GM12875 (cell line): ENCODE measurements at regions not wholly inside any gene's neighbourhood (a gene's known extent, or its start where the extent isn't known, plus 50 kb on each side); places are given as distances from the start of the nearest gene placed in this dataset.

Source experiments
- H3K4me3 ChIP-seq: one replicate; pipeline ENCODE4 v1.5.1; 2011; ENCODE audit warnings: low read depth, low read length, control low read depth
- CTCF ChIP-seq: IDR thresholded peaks from 2 replicates; pipeline ENCODE4 v1.5.1; 2011; ENCODE audit warnings: low read depth, mild to moderate bottlenecking, control low read depth, inconsistent platforms, low read length, moderate library complexity, borderline replicate concordance; ENCODE audit not compliant: insufficient read depth

GRCh38 chr9:89863141-89863540 lies 258.3 kb downstream of the GADD45G start:
- no peak for TF ChIP-seq CTCF
- no peak overlapping the region for H3K4me3 ChIP-seq

GRCh38 chr9:89863837-89864236 lies 259.0 kb downstream of the GADD45G start:
- TF ChIP-seq CTCF: no peak
- H3K4me3 ChIP-seq: no peak overlapping the region

- TF ChIP-seq CTCF: no peak
- no peak overlapping the region for H3K4me3 ChIP-seq
Measured at GRCh38 chr9:89864257-89864656, 259.4 kb downstream of the GADD45G start.

- H3K4me3 ChIP-seq: no peak overlapping the region
- no peak for TF ChIP-seq CTCF
Measured at GRCh38 chr9:89864731-89865130, 259.9 kb downstream of the GADD45G start.

DNA sequence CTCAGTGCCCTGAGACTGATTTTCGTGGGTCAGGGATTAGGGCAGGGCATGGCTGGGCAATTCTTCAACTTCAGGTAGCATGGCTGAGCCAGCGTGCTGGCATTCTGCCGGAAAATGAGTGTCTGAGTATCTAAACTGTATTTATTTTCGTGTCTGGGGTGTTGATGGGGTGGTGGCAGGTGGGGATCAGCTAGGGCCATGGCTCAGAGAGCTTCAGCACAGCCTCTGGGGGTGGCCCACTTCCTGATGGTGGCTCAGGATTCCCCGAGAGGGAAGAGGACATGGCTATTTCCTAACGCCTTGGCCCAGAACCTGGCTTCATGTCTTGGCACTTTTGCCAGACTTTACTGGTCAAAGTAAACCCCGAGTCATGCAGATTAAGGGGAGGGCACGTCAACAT lies 260.5 kb downstream of the GADD45G start:
- no peak for TF ChIP-seq CTCF

DNA sequence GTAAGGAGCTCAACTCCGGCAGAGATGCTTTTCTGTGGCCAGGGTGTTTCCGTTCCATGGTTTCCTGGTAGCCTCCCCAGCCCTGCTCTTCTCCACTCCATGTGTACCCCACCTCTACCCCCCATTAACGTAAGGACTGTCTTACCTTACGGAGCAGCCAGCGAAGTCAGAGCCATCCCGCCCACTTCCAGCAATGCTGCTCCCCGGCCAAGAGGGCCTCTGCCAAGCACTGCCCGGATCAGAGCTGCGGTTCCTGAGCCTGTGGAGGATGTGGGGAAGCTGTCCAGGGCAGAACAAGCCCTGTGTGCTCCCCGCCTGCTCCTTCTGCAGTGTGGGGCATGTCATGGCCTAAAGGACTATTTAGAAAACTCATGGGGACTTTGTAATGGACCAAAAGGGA lies 261.2 kb downstream of the GADD45G start:
- TF ChIP-seq CTCF: no peak

More for the DNA sequence above, 260.5 kb downstream of the GADD45G start:
- no peak overlapping the region for H3K4me3 ChIP-seq

DNA sequence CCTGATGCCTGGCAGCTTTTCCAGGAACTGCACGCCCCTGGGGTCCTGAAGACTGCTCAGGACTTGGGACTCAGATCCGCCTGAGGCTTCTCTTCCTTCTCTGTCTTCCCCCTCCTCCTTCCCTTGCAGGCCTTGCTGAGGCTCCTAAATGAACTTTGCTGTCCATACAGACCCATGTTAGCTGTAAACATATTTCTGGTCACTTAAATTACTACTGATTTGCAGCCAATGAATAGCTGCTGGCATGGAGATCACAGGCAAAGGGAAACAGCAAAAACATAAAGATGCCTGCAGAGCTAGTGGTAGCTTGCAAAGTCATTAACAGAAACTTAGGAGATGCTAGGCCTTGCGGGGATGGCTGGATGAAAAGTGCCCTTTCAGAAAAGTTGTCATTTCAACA lies 261.9 kb downstream of the GADD45G start:
- no peak overlapping the region for H3K4me3 ChIP-seq
- no peak for TF ChIP-seq CTCF

More for the DNA sequence above, 261.2 kb downstream of the GADD45G start:
- H3K4me3 ChIP-seq: no peak overlapping the region
